ENCODE measurements at regions not wholly inside any gene's neighbourhood (a gene's known extent, or its start where the extent isn't known, plus 50 kb on each side); places are given as distances from the start of the nearest gene placed in this dataset.

- DNase-seq: peak in 1 of 2 donors; percentile 32
- TF ChIP-seq CTCF (IDR thresholded peaks at IDR 0.05) (no peak), EP300 (IDR thresholded peaks at IDR 0.05) (no peak), POLR2A (IDR thresholded peaks at IDR 0.05) (no peak)
- Histone ChIP-seq H3K4me3 (no peak overlapping the region), H3K9me3 (no peaks in the 10 kb centered on the region), H3K27ac (no peak overlapping the region), H3K4me1 (peaks cover 0 to 16% (median 3%) of the 10 kb centered on the region in 4 donors), H3K36me3 (no peaks in the 10 kb centered on the region), H3K27me3 (no peaks in the 10 kb centered on the region)
- WGBS, 5 donors: 37 to 58% (median 47%) methylated on average over 8 of the region's 8 CpGs
- intact Hi-C loops (cut with DNase I; ENCODE audit: low total_unique reads): no loop called here
Observed at GRCh38 chr15:88979674-88980073, 66.5 kb upstream of the MFGE8 start.

GRCh38 chr15:88980498-88980897 is 67.3 kb upstream of the MFGE8 start:
- Histone ChIP-seq H3K4me1 (peaks cover 0 to 16% (median 3%) of the 10 kb centered on the region in 4 donors), H3K36me3 (no peaks in the 10 kb centered on the region), H3K9me3 (no peaks in the 10 kb centered on the region), H3K27me3 (no peaks in the 10 kb centered on the region), H3K27ac (no peak overlapping the region), H3K4me3 (no peak overlapping the region)
- no peak for DNase-seq
- no peak for TF ChIP-seq EP300 (IDR thresholded peaks at IDR 0.05)
- TF ChIP-seq POLR2AphosphoS5 (IDR thresholded peaks at IDR 0.05): no peak
- no peak for TF ChIP-seq CTCF (IDR thresholded peaks at IDR 0.05)
- TF ChIP-seq POLR2A (IDR thresholded peaks at IDR 0.05): no peak
- 77 to 95% (median 85%) methylated on average over 4 of the region's 4 CpGs for WGBS, 5 donors
- intact Hi-C loops (cut with DNase I; ENCODE audit: low total_unique reads): no loop called here

GRCh38 chr15:88981244-88982215 is 68.4 kb upstream of the MFGE8 start:
- H3K27ac ChIP-seq: peak overlapping the region in 1 of 5 donors; percentile 17
- DNase-seq: no peak
- H3K9me3 ChIP-seq: no peaks in the 10 kb centered on the region
- WGBS, 5 donors: 82 to 88% (median 86%) methylated on average over 15 of the region's 15 CpGs
- TF ChIP-seq CTCF (IDR thresholded peaks at IDR 0.05): no peak
- no peak for TF ChIP-seq EP300 (IDR thresholded peaks at IDR 0.05)
- no peak for TF ChIP-seq POLR2AphosphoS5 (IDR thresholded peaks at IDR 0.05)
- no peak for TF ChIP-seq POLR2A (IDR thresholded peaks at IDR 0.05)
- no peak overlapping the region for H3K4me3 ChIP-seq
- no peaks in the 10 kb centered on the region for H3K36me3 ChIP-seq
- no peaks in the 10 kb centered on the region for H3K27me3 ChIP-seq
- intact Hi-C loops (cut with DNase I; ENCODE audit: low total_unique reads): no loop called here
- peaks cover 0 to 16% (median 3%) of the 10 kb centered on the region in 4 donors for H3K4me1 ChIP-seq

GRCh38 chr15:88982304-88982945 is 69.2 kb upstream of the MFGE8 start:
- peak in 1 of 2 donors; percentile 72 for DNase-seq
- Histone ChIP-seq H3K27me3 (no peaks in the 10 kb centered on the region), H3K4me1 (peaks cover 0 to 16% (median 3%) of the 10 kb centered on the region in 4 donors), H3K36me3 (no peaks in the 10 kb centered on the region), H3K4me3 (no peak overlapping the region), H3K9me3 (no peaks in the 10 kb centered on the region), H3K27ac (peak overlapping the region in 2 of 5 donors; percentile 17 to 55)
- 40 to 58% (median 53%) methylated on average over 4 to 7 of the region's 7 CpGs for WGBS, 5 donors
- TF ChIP-seq POLR2AphosphoS5 (IDR thresholded peaks at IDR 0.05) (no peak), CTCF (IDR thresholded peaks at IDR 0.05) (no peak), POLR2A (IDR thresholded peaks at IDR 0.05) (no peak), EP300 (IDR thresholded peaks at IDR 0.05) (no peak)
- intact Hi-C loops (cut with DNase I; ENCODE audit: low total_unique reads): no loop called here
